ENCODE measurements at regions not wholly inside any gene's neighbourhood (a gene's known extent, or its start where the extent isn't known, plus 50 kb on each side); places are given as distances from the start of the nearest gene placed in this dataset.

GRCh38 chr3:76812649-76813242 is 227.2 kb upstream of the ROBO2 start:
- no peak for DNase-seq (ENCODE audit: low read depth)

GRCh38 chr3:76815561-76815960 is 224.3 kb upstream of the ROBO2 start:
- DNase-seq (ENCODE audit: low read depth): no peak

GRCh38 chr3:76820481-76820880 is 219.4 kb upstream of the ROBO2 start:
- no peak for DNase-seq (ENCODE audit: low read depth)

- DNase-seq (ENCODE audit: low read depth): no peak
Observed at GRCh38 chr3:76824658-76825240, 215.2 kb upstream of the ROBO2 start.

GRCh38 chr3:76826861-76827260 is 213.0 kb upstream of the ROBO2 start:
- no peak for DNase-seq (ENCODE audit: low read depth)

GRCh38 chr3:76827701-76828226 is 212.1 kb upstream of the ROBO2 start:
- DNase-seq (ENCODE audit: low read depth): no peak

GRCh38 chr3:76834657-76835056 is 205.2 kb upstream of the ROBO2 start:
- no peak for DNase-seq (ENCODE audit: low read depth)

- no peak for DNase-seq (ENCODE audit: low read depth)
Observed at GRCh38 chr3:76841747-76842146, 198.2 kb upstream of the ROBO2 start.

- DNase-seq (ENCODE audit: low read depth): no peak
Observed at GRCh38 chr3:76842216-76842615, 197.7 kb upstream of the ROBO2 start.

GRCh38 chr3:76855451-76855850 is 184.4 kb upstream of the ROBO2 start:
- DNase-seq (ENCODE audit: low read depth): no peak

- DNase-seq (ENCODE audit: low read depth): no peak
Observed at GRCh38 chr3:76859596-76859995, 180.3 kb upstream of the ROBO2 start.

GRCh38 chr3:76864355-76864754 is 175.5 kb upstream of the ROBO2 start:
- DNase-seq (ENCODE audit: low read depth): no peak

- no peak for DNase-seq (ENCODE audit: low read depth)
Observed at GRCh38 chr3:76866729-76867408, 173.0 kb upstream of the ROBO2 start.

- DNase-seq (ENCODE audit: low read depth): no peak
Observed at GRCh38 chr3:76869726-76870384, 170.0 kb upstream of the ROBO2 start.

GRCh38 chr3:76871655-76872054 is 168.2 kb upstream of the ROBO2 start:
- no peak for DNase-seq (ENCODE audit: low read depth)

GRCh38 chr3:76872999-76873398 is 166.9 kb upstream of the ROBO2 start:
- DNase-seq (ENCODE audit: low read depth): no peak

GRCh38 chr3:76873532-76874242 is 166.2 kb upstream of the ROBO2 start:
- DNase-seq (ENCODE audit: low read depth): no peak

GRCh38 chr3:76879959-76880358 is 159.9 kb upstream of the ROBO2 start:
- DNase-seq (ENCODE audit: low read depth): no peak

GRCh38 chr3:76886761-76887500 is 153.0 kb upstream of the ROBO2 start:
- no peak for DNase-seq (ENCODE audit: low read depth)

GRCh38 chr3:76888856-76889255 is 151.0 kb upstream of the ROBO2 start:
- DNase-seq (ENCODE audit: low read depth): no peak

- no peak for DNase-seq (ENCODE audit: low read depth)
Observed at GRCh38 chr3:76889911-76890310, 150.0 kb upstream of the ROBO2 start.

GRCh38 chr3:76897076-76897475 is 142.8 kb upstream of the ROBO2 start:
- DNase-seq (ENCODE audit: low read depth): no peak
